ENCODE measurements at regions not wholly inside any gene's neighbourhood (a gene's known extent, or its start where the extent isn't known, plus 50 kb on each side); places are given as distances from the start of the nearest gene placed in this dataset.
"Not testable (repeated sequence)": the region's sequence is repeated elsewhere in the genome, so short reads cannot be mapped to it uniquely, and the experiment has no call there.

- no peak for DNase-seq (ENCODE audit: low spot score)
Observed at GRCh38 chr12:61290473-61290872, 969.7 kb upstream of the USP15 start.

DNA sequence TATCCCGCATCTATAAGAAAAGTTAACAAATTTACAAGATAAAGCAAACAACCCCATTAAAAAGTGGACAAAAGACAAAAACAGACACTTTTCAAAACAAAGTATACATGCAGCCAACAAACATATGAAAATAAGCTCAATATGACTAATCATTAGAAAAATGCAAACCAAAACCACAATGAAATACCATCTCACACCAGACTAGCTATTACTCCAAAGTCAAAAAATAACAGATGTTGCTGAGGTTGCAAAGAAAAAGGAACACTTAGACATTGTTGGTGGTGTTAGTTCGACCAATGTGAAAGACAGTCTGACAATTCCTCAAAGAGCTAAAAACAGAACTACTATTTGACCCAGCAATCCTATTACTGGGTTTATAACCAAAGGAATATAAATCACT lies 968.6 kb upstream of the USP15 start:
- DNase-seq (ENCODE audit: low spot score), result no peak

GRCh38 chr12:61294011-61294410 lies 966.2 kb upstream of the USP15 start:
- not testable (repeated sequence) for DNase-seq (ENCODE audit: low spot score)

DNA sequence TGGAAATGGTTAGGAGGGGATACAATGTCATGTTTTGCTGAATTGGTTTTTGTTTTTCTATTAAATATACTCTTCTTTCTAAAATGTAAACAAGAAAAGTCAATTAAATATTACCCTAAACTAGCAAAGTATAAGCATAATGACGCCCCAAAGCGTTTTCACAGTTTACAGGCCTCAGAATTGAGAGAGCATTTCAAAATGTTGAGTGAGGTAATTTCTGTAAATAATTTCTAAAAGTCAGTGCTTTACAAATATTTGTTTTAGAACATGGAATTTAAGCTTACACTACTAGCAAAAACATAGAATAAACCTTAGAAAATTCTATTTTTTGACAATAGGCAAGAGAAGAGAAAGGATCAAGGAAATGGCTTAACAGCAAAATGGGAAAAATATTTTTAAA lies 958.4 kb upstream of the USP15 start:
- DNase-seq (ENCODE audit: low spot score), result no peak

DNA sequence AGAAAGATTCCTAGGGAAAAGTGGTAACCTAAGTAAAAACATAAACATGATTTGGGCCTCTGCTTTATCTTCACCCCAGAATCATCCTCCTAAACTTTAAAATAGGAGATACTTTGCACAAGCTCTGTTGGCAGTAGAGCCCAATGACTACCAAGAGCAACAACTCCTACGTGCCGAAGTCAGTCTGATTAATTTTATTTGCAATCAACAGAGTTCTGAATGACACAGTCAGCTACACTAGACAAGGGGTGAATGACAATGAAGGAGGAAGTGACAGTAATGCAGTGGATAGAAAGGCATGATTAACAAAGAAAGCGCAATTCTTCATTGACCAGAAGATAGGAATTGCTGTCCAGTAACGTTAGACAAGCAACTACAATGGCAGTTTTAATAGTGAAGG lies 957.9 kb upstream of the USP15 start:
- no peak for DNase-seq (ENCODE audit: low spot score)

DNA sequence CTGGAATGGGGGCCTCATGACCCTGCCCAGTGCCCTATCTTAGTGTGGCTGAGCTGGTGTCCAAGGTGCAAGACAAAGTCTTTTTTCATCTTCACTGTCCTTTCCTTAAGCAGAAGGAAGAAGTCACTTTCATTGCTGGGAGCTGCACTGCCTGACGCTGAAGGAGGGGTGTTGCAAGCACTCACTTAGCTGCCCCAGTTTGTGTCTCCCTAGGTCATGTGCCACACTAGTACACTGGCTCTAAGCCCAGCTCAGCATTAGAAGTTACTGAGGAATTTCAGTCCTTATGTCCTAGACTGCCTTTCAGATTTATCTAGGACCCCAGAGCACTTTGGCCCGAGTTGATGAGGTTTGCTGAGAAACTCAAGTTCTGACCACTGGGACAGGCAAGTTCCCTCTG lies 952.0 kb upstream of the USP15 start:
- DNase-seq (ENCODE audit: low spot score), result no peak

- DNase-seq (ENCODE audit: low spot score), result no peak
Observed at GRCh38 chr12:61311413-61311812, 948.8 kb upstream of the USP15 start.

DNA sequence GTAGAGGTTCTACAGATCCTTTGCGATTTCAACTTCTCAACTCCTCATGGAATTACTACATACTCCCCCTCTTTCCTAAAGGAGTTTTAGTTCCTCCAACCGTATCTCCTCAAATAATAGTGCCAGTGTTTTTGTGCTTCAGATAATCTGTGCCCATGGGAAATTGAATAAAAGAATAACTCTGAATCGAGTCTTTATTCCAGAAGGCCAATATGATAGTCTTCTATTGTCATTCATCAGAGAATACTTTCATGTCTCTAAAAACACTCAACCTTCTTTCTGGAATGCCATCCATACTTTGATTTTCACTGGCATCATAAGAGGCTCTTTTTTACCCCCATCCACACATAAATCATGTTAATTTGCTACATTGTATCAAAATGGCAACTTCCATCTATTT lies 911.3 kb upstream of the USP15 start:
- no peak for DNase-seq (ENCODE audit: low spot score)

GRCh38 chr12:61355105-61355504 lies 905.1 kb upstream of the USP15 start:
- no peak for DNase-seq (ENCODE audit: low spot score)

DNA sequence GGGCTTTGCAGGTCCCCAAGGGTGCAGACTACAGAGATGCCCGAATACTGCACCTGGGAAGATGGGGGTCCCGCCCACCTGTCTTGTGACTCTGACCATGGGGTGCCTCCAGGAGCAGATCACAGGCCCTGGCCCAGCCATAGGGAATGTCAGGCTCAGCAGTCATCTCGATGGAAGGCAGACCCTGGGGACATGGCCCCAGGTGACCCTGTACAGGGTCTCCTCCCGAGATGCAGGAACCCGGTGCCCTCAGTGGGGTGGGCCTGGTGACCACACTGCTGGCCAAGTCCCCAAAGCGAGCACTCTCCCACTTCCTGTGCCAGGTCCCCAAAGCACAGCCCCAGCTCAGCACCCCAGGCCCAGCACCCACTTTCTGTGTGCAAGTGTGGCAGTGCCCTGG lies 903.7 kb upstream of the USP15 start:
- DNase-seq (ENCODE audit: low spot score), result no peak

- DNase-seq (ENCODE audit: low spot score), result no peak
Observed at GRCh38 chr12:61357496-61357895, 902.7 kb upstream of the USP15 start.

- no peak for DNase-seq (ENCODE audit: low spot score)
Observed at GRCh38 chr12:61362037-61362436, 898.2 kb upstream of the USP15 start.

DNA sequence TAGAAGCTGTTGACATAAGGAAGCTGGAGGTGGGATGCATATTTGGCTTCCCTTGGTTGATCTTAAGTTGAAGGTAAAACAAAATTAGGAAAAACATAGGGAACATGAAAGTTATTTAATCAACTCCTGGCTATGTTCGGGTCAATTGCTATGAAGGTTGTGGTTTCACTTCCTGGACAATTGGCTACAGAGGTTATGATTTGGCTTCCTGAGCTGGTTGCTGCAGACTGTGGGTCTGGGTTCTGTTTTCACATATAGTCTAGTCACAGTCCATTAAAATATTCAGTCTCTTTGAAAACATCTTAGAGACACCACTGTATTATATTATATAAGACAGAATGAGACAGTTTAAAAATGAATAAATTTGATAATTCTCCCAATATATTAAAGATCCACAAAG lies 895.2 kb upstream of the USP15 start:
- DNase-seq (ENCODE audit: low spot score), result no peak

DNA sequence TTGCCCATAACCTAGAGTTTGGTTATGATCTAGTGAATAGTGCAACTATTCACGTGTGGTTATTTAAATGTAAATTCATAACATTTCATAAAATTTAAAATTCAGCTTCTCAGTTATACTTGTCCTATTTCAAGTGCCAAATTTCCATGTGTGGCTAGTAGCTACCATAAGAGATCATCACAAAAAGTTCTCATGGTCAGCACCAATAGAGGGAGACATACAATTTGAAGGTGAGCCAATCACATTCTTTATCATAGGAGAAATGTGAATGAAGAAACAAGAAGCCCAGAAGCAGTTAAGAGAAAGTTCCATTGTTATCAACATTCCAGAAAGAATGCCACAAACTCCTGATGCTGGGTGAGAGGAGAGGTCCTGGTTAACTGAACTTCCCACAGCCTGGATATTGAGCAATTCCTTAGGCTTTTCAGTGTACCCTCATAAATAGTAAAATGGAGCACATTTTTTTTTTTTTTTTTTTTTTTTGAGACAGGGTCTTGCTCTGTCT lies 892.9 kb upstream of the USP15 start:
- DNase-seq (ENCODE audit: low spot score), result no peak

- DNase-seq (ENCODE audit: low spot score), result no peak
Observed at GRCh38 chr12:61369241-61369910, 890.8 kb upstream of the USP15 start.

DNA sequence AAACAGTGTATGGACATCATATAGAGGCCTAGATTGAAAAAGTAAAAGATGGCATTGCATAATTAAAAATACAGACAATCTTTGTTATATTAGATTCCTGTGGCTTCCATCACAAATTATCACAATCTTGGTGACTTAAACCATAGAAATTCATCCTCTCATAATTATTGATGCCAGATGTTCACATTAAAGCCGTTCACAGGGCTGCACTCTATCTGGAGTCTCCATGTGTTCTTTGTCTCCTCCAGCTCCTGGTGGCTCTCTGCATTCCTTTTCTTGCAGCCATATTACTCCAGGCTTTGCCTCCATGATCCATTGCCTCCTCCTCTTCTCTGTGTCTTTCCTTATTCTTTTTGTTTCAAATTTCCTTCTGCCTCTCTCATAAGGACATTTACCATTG lies 875.7 kb upstream of the USP15 start:
- DNase-seq (ENCODE audit: low spot score), result no peak

DNA sequence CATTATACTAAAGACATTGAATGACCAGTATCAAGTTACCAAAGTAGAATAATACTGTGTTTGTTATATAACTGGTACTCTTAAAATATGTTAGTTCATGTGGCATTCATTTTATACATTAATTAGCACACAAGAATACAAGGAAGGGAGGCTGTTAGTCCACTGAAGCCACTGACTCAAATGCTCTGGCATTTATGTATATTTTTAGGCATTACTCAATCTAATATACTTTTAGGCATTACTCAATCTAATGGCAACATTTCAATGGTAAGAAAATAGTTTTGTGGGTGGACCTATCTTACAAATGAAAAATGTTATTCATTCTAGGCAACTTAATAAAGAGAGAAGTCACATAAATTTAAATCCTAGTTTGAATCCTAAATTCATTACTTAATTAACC lies 874.4 kb upstream of the USP15 start:
- peak; percentile 2 for DNase-seq (ENCODE audit: low spot score)

- no peak for DNase-seq (ENCODE audit: low spot score)
Observed at GRCh38 chr12:61397668-61398067, 862.5 kb upstream of the USP15 start.

GRCh38 chr12:61412201-61412600 lies 848.0 kb upstream of the USP15 start:
- no peak for DNase-seq (ENCODE audit: low spot score)

DNA sequence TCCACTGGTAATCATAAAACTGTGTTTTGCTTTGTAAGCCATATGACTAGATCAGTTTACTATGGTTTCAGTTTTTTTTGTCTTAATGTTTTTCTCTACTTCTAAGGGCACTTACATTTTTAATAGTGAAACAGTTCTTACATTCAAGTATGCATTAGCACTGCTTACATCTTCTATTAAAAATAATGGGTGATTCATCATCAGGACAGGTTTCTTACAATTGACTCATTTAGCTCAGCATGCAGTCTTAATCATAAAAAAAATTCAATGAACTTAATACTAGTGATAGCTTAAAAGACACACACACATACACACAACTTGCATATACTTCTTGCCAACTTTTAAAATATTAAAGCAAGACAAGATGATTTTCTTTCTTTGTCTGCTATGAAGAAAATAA lies 845.7 kb upstream of the USP15 start:
- no peak for DNase-seq (ENCODE audit: low spot score)

DNA sequence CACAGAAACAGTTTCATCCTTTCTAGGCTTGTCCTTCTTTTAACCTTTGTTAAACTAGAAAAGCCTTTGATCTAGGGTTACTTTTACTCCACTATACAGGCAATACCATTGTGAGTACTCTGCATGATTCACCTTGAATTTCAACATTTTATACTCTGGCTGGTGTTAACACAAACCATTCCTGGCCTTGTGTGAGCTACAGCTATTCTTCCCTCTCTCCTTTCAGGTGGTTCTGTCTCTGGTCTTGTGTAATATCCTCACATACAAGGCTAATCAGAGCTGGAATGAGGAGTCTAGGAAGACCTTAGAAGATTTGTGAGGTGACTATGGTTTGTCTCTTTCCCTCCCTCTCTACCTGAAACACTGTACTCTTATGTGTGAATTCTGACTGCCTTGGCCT lies 837.4 kb upstream of the USP15 start:
- no peak for DNase-seq (ENCODE audit: low spot score)

DNA sequence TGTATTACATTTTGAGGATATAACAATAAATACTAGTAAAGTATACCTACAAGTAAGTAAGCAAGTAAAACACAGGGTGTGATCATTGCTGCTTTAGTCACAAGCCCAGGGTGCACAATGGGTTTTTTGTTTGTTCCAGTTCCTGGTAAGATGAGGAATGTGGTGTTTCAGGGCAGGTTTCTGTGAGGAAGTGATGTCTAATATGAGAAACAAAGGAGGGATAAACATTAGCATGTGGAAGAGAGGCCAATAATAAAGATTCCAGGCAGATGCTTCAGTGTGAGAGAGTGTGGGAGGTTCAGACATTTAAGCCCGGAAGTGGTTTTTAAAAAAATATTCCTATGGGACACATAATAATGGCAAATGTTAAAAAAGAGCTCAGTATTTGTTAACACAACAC lies 808.1 kb upstream of the USP15 start:
- DNase-seq (ENCODE audit: low spot score), result no peak

DNA sequence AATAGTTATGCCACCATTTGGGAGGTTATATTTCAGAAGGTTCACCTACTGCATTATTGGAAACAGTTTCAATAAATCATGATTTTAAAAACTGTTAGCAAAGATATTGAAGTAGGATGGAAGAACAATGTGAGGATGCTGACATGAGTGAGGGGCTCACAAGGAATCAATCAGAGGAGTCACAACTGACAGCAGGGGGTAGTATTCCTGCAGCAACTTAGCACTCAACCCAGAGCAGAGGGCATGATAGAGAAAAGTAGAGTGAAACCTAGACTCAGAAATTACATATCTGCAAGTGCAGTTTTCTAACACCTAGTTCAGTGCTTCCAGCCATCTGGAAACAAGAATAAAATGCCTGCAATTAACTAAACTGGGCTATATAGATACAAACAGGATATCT lies 772.5 kb upstream of the USP15 start:
- DNase-seq (ENCODE audit: low spot score), result no peak

Data from GM03348 (cell line).